ENCODE measurements at regions not wholly inside any gene's neighbourhood (a gene's known extent, or its start where the extent isn't known, plus 50 kb on each side); places are given as distances from the start of the nearest gene placed in this dataset.
"Not testable (repeated sequence)": the region's sequence is repeated elsewhere in the genome, so short reads cannot be mapped to it uniquely, and the experiment has no call there.

- CTCF ChIA-PET, result interaction anchor here (0.6 kb wide), 1 partner anchor 288 kb away, joined by 3 read pairs; no protein-coding TSS in a partner anchor
- no peak for DNase-seq (ENCODE audit: low spot score)
- no peak for TF ChIP-seq CTCF (conservative IDR thresholded peaks at IDR 0.05; ENCODE audit: low read depth)
- no peak overlapping the region for H3K27ac ChIP-seq
- POLR2A ChIA-PET (ENCODE audit: low non-redundant PET), result no interaction called here
Measured at GRCh38 chr4:125231661-125232060, 83.1 kb upstream of the FAT4 start.

GRCh38 chr4:125229596-125230058 lies 85.1 kb upstream of the FAT4 start:
- TF ChIP-seq CTCF (conservative IDR thresholded peaks at IDR 0.05; ENCODE audit: low read depth), result no peak
- ChIA-PET POLR2A (ENCODE audit: low non-redundant PET) (no interaction called here), CTCF (no interaction called here)
- H3K27ac ChIP-seq, result no peak overlapping the region
- DNase-seq (ENCODE audit: low spot score), result no peak

GRCh38 chr4:125225806-125226205 lies 88.9 kb upstream of the FAT4 start:
- POLR2A ChIA-PET (ENCODE audit: low non-redundant PET), result no interaction called here
- CTCF ChIA-PET, result interaction anchor here (0.7 to 1.6 kb wide), 2 partner anchors 10 to 182 kb away, joined by 3 read pairs; no protein-coding TSS in a partner anchor
- H3K27ac ChIP-seq, result no peak overlapping the region
- DNase-seq (ENCODE audit: low spot score), result no peak
- no peak for TF ChIP-seq CTCF (conservative IDR thresholded peaks at IDR 0.05; ENCODE audit: low read depth)

- POLR2A ChIA-PET (ENCODE audit: low non-redundant PET), result no interaction called here
- no peak for TF ChIP-seq CTCF (conservative IDR thresholded peaks at IDR 0.05; ENCODE audit: low read depth)
- CTCF ChIA-PET, result no interaction called here
- no peak for DNase-seq (ENCODE audit: low spot score)
- no peak overlapping the region for H3K27ac ChIP-seq
Measured at GRCh38 chr4:125200556-125200955, 114.2 kb upstream of the FAT4 start.

GRCh38 chr4:125198916-125199315 lies 115.8 kb upstream of the FAT4 start:
- TF ChIP-seq CTCF (conservative IDR thresholded peaks at IDR 0.05; ENCODE audit: low read depth), result no peak
- no peak overlapping the region for H3K27ac ChIP-seq
- ChIA-PET CTCF (interaction anchor here (0.6 to 0.7 kb wide), 2 partner anchors 599 to 964 kb away, joined by 3 to 4 read pairs; no protein-coding TSS in a partner anchor), POLR2A (ENCODE audit: low non-redundant PET) (no interaction called here)
- DNase-seq (ENCODE audit: low spot score), result peak; percentile 13

- POLR2A ChIA-PET (ENCODE audit: low non-redundant PET); CTCF ChIA-PET; DNase-seq (ENCODE audit: low spot score): not testable (repeated sequence)
- H3K27ac ChIP-seq, result peak overlapping the region; percentile 41
Measured at GRCh38 chr4:125191874-125192459, 122.8 kb upstream of the FAT4 start.

GRCh38 chr4:125191232-125191631 lies 123.5 kb upstream of the FAT4 start:
- peak; percentile 10 for DNase-seq (ENCODE audit: low spot score)
- ChIA-PET CTCF (interaction anchor here (0.6 kb wide), 1 partner anchor 272 kb away, joined by 4 read pairs; no protein-coding TSS in a partner anchor), POLR2A (ENCODE audit: low non-redundant PET) (no interaction called here)
- H3K27ac ChIP-seq, result peak overlapping the region; percentile 41
- no peak for TF ChIP-seq CTCF (conservative IDR thresholded peaks at IDR 0.05; ENCODE audit: low read depth)

Data from RWPE1 (cell line).